AG04449 (cell line): ENCODE measurements at regions not wholly inside any gene's neighbourhood (a gene's known extent, or its start where the extent isn't known, plus 50 kb on each side); places are given as distances from the start of the nearest gene placed in this dataset.

Experiments used
- CTCF ChIA-PET: fragments of 350-600 bp; formaldehyde crosslinking; extraction: SDS; loops from one replicate; lab custom pipeline; 2021; ENCODE audit warnings: antibody characterized with exemption; lab: Yijun Ruan, JAX
- POLR2A ChIA-PET: fragments of 400-600, 350-600 bp; formaldehyde crosslinking; extraction: SDS; loops from one replicate; lab custom pipeline; 2020; ENCODE audit warnings: antibody characterized with exemption, inconsistent platforms; lab: Yijun Ruan, JAX
- DNase-seq: peaks from one replicate; pipeline ENCODE4 v3.0.0-alpha.2; 2010; ENCODE audit warnings: low read depth, low spot score
- H3K4me3 ChIP-seq: 2 replicates; pipeline ENCODE4 v1.5.1; 2011; ENCODE audit warnings: low read depth, mild to moderate bottlenecking, control low read depth, low read length
- CTCF ChIP-seq: IDR thresholded peaks from one replicate; pipeline ENCODE4 v1.5.1; 2011; ENCODE audit warnings: mild to moderate bottlenecking, moderate library complexity, low read length, control low read depth, inconsistent platforms; ENCODE audit not compliant: insufficient read depth; ENCODE audit errors: missing control alignments

- CTCF ChIA-PET: no interaction called here
These were observed 690.2 kb upstream of the DPPA4 start for GRCh38 chr3:110027446-110028080.

GRCh38 chr3:110031975-110032374, 694.6 kb upstream of the DPPA4 start:
- no peak overlapping the region for H3K4me3 ChIP-seq
- no peak for DNase-seq
- ChIA-PET CTCF (no interaction called here), POLR2A (no interaction called here)
- TF ChIP-seq CTCF: no peak

More at GRCh38 chr3:110027446-110028080, 690.2 kb upstream of the DPPA4 start:
- H3K4me3 ChIP-seq: no peak overlapping the region
- POLR2A ChIA-PET: no interaction called here
- TF ChIP-seq CTCF: no peak
- peak; percentile 33 for DNase-seq

GRCh38 chr3:110059431-110059830, 722.1 kb upstream of the DPPA4 start:
- H3K4me3 ChIP-seq: no peak overlapping the region
- DNase-seq: no peak
- POLR2A ChIA-PET: no interaction called here
- no peak for TF ChIP-seq CTCF
- CTCF ChIA-PET: interaction anchor here (1.4 kb wide), 1 partner anchor 11 kb away, joined by 3 read pairs; no protein-coding TSS in a partner anchor

- POLR2A ChIA-PET: no interaction called here
- no peak for TF ChIP-seq CTCF
- no peak for DNase-seq
- CTCF ChIA-PET: no interaction called here
- H3K4me3 ChIP-seq: no peak overlapping the region
These were observed 725.4 kb upstream of the DPPA4 start for GRCh38 chr3:110062716-110063115.

- ChIA-PET POLR2A (no interaction called here), CTCF (no interaction called here)
- TF ChIP-seq CTCF: no peak
- no peak overlapping the region for H3K4me3 ChIP-seq
- no peak for DNase-seq
These were observed 725.8 kb upstream of the DPPA4 start for GRCh38 chr3:110063178-110063577.

GRCh38 chr3:110066206-110066605, 728.9 kb upstream of the DPPA4 start:
- CTCF ChIA-PET: interaction anchor here (1.1 kb wide), 1 partner anchor 10 kb away, joined by 3 read pairs; no protein-coding TSS in a partner anchor
- no peak for TF ChIP-seq CTCF
- H3K4me3 ChIP-seq: no peak overlapping the region
- DNase-seq: no peak
- POLR2A ChIA-PET: no interaction called here
